PC-3 (cell line): ENCODE measurements at regions not wholly inside any gene's neighbourhood (a gene's known extent, or its start where the extent isn't known, plus 50 kb on each side); places are given as distances from the start of the nearest gene placed in this dataset.

Experiments used
- CTCF ChIP-seq: fragments of 300-600 bp; sonication (generic); conservative IDR thresholded peaks from 2 replicates; pipeline ENCODE4 v1.5.1; 2017; ENCODE audit warnings: antibody characterized with exemption, low read depth, mild to moderate bottlenecking, low read length
- EZH2 ChIP-seq: fragments of 300-600 bp; sonication (generic); IDR thresholded peaks from one replicate; pipeline ENCODE4 v1.6.1; 2017; ENCODE audit warnings: antibody characterized with exemption, mild to moderate bottlenecking, low read length; ENCODE audit not compliant: unreplicated experiment
- EZH2phosphoT487 ChIP-seq: fragments of 300-600 bp; sonication (generic); IDR thresholded peaks from 2 replicates; pipeline ENCODE4 v1.6.1; 2018; ENCODE audit warnings: mild to moderate bottlenecking, antibody characterized with exemption, low read length, borderline replicate concordance

DNA sequence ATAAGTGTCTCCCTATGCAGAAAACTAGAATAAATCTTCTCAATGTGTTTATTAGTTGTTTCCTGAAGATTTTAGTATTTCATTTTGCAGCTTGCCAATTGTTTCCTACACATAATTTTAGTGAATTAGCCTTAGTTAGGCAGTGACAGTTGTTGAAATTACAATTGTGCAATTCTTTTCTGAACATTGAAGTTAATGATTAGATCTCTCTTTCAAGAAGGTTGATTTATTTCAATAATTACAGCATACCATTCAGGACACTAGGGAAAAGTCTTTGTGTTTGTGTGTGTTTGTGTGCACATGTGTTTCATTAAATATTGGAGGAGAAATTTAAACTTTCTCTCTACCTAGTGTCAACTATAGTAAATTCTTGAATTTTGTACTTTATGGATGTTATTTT is 199.6 kb upstream of the MPDZ start:
- TF ChIP-seq CTCF (no peak), EZH2phosphoT487 (no peak), EZH2 (no peak)
